Upper lobe of right lung (tissue), 1 donor: ENCODE measurements at regions not wholly inside any gene's neighbourhood (a gene's known extent, or its start where the extent isn't known, plus 50 kb on each side); places are given as distances from the start of the nearest gene placed in this dataset.
A peak's percentile ranks its signal among the peaks of the same experiment; 100 is the strongest.

ENCODE experiments used
- ATAC-seq: fragments of 200-7000 bp; cut with Tn5 transposase; one replicate; pipeline ENCODE4 v1.9.1; 2020; ENCODE audit warnings: mild to moderate bottlenecking, moderate library complexity
- DNase-seq: peaks from one replicate; pipeline ENCODE4 v3.0.0-alpha.2; 2020
- H3K27ac ChIP-seq: fragments of 200-600 bp; one replicate; pipeline ENCODE4 v1.8.0; 2022
- H3K27me3 ChIP-seq: fragments of 200-600 bp; one replicate; pipeline ENCODE4 v1.8.0; 2022; ENCODE audit warnings: mild to moderate bottlenecking
- H3K36me3 ChIP-seq: fragments of 200-600 bp; one replicate; pipeline ENCODE4 v1.8.0; 2022
- H3K4me1 ChIP-seq: fragments of 200-600 bp; one replicate; pipeline ENCODE4 v1.8.0; 2022
- H3K4me3 ChIP-seq: fragments of 200-600 bp; one replicate; pipeline ENCODE4 v1.8.0; 2022; ENCODE audit warnings: mild to moderate bottlenecking
- H3K9me3 ChIP-seq: fragments of 200-600 bp; one replicate; pipeline ENCODE4 v1.8.0; 2022
- intact Hi-C: fragments of 100-400 bp; cut with DNase I; formaldehyde crosslinking; loops from one replicate; pipeline ENCODE4 v1.11.0; 2022
- TF ChIP-seq, protein P1 (sequence below): fragments of 200-600 bp; IDR thresholded peaks from one replicate; pipeline ENCODE4 v1.8.0; 2022; ENCODE audit warnings: antibody characterized with exemption
- donor health status: DM: no; HTN: yes; CAD: no; lungs with severe emphysema.

DNA sequence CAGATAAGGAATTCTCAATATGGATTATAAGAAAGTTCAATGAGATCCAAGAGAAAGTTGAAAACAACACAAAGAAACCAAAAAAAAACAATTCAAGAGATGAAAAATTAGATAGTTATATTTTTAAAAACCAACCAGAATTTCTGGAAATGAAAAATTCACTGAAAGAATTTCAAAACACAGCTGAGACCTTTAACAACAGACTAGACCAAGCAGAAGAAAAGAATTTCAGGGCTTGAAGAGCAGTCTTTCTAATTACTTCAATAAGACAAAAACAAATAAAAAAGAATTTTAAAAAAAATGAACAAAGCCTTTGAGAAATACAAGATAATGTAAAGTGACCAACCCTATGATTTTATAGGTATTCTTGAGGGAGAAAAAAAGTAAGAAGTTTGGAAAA is 155.4 kb downstream of the ZMAT3 start:
- ATAC-seq (no peak), DNase-seq (no peak)
- Histone ChIP-seq H3K36me3 (no peaks in the 10 kb centered on the region), H3K9me3 (peaks cover 19% of the 10 kb centered on the region), H3K27me3 (no peaks in the 10 kb centered on the region), H3K4me3 (no peak overlapping the region), H3K4me1 (no peaks in the 10 kb centered on the region), H3K27ac (no peak overlapping the region)
- intact Hi-C loops = no loop called here
- TF ChIP-seq, protein P1, sequence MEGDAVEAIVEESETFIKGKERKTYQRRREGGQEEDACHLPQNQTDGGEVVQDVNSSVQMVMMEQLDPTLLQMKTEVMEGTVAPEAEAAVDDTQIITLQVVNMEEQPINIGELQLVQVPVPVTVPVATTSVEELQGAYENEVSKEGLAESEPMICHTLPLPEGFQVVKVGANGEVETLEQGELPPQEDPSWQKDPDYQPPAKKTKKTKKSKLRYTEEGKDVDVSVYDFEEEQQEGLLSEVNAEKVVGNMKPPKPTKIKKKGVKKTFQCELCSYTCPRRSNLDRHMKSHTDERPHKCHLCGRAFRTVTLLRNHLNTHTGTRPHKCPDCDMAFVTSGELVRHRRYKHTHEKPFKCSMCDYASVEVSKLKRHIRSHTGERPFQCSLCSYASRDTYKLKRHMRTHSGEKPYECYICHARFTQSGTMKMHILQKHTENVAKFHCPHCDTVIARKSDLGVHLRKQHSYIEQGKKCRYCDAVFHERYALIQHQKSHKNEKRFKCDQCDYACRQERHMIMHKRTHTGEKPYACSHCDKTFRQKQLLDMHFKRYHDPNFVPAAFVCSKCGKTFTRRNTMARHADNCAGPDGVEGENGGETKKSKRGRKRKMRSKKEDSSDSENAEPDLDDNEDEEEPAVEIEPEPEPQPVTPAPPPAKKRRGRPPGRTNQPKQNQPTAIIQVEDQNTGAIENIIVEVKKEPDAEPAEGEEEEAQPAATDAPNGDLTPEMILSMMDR = no peak

DNA sequence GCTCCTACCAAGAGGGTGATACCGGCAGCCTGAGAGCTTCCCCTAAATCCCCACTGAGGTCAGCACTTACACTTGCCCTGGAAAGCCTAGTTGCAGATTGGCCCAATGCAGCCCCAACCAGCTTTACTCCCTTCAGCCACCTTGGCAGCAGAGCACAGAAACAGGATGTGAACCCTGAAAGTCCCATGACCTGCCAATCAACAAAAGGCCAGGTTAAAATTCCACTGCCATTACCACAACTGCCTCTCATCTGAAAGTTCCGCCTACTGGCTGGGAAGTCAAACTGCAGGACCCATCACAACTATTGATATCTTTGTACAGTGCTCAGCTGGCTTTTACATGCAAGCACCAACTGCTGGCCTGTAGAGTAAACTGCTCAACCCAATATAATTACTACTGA is 156.2 kb downstream of the ZMAT3 start:
- H3K9me3 ChIP-seq = peaks cover 19% of the 10 kb centered on the region
- H3K4me3 ChIP-seq = no peak overlapping the region
- no peaks in the 10 kb centered on the region for H3K27me3 ChIP-seq
- ATAC-seq (no peak), DNase-seq (no peak)
- no peak overlapping the region for H3K27ac ChIP-seq
- H3K4me1 ChIP-seq = no peaks in the 10 kb centered on the region
- H3K36me3 ChIP-seq = no peaks in the 10 kb centered on the region
- intact Hi-C loops = no loop called here
- TF ChIP-seq, protein P1 = no peak

DNA sequence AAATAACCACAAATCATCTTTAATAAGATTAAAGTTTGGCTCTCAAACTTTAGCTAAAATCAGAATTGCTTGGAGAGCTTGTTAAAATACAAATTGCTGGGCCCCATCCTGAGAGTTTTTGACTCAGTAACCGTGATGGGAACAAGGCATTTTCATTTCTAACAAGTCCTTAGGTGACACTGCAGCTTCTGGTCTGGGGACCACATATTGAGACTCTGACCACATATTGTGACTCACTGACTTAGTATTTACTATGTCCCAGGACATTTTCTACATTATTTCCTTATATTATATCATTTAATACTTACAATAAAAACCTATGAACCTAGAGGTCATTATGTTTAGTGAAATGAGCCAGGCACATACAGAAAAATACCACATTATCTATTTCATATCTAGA is 164.5 kb downstream of the ZMAT3 start:
- Histone ChIP-seq H3K4me1 (no peaks in the 10 kb centered on the region), H3K27ac (no peak overlapping the region), H3K36me3 (no peaks in the 10 kb centered on the region), H3K4me3 (no peak overlapping the region), H3K27me3 (no peaks in the 10 kb centered on the region), H3K9me3 (no peaks in the 10 kb centered on the region)
- intact Hi-C loops = no loop called here
- ATAC-seq (no peak), DNase-seq (no peak)
- TF ChIP-seq, protein P1 = no peak

DNA sequence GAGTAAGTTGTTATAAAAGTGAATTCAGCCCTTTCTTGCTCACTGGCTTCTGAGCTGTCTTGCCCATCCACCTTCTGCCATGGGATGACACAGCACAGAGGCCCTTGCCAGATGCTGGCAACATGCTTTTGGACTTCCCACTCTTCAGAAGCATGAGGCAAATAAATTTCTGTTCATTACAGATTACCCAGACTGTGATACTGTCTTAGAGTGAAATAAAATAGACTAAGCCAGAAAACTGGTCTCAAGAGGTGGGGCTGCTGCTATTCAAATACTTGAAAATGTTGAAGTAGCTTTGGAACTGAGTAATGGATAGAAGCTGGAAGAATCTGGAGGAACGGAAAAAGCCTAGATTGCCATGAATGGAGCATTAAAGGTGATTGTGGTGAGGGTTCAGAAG is 170.4 kb downstream of the ZMAT3 start:
- intact Hi-C loops = no loop called here
- ATAC-seq = peak; percentile 71

DNA sequence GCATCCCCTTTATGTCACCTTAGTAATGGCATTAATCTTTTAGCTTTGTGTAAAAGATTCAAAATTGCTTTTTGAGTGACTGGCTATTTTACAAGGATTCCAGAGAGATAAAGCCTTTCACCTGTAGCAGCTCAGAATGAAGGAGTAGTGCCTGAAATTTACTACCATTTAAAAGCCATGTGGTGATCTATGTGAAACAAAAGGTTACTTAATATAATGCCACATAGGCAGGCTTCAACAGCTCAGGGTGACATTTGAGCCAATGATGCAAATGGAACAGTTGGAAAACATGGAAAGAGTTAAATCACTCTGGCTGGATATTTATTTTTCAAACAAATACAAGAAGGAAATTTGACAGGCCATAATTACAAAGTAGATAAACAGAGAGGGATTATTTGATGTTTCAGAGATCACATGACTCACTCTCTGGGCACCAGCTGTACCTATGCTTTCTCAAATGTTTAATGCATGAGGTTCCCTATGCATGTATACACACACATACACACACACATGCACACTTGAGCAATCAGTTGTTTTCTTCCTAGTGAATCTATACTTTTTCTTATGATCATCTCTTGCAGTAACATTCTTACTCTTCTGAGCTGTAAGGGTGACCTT is 171.5 kb downstream of the ZMAT3 start:
- no peaks in the 10 kb centered on the region for H3K36me3 ChIP-seq
- no peaks in the 10 kb centered on the region for H3K27me3 ChIP-seq
- TF ChIP-seq, protein P1 = no peak
- no peak overlapping the region for H3K27ac ChIP-seq
- intact Hi-C loops = no loop called here
- no peak for DNase-seq
- no peak for ATAC-seq
- H3K4me3 ChIP-seq = no peak overlapping the region
- H3K4me1 ChIP-seq = no peaks in the 10 kb centered on the region
- no peaks in the 10 kb centered on the region for H3K9me3 ChIP-seq

More for the DNA sequence above, 170.4 kb downstream of the ZMAT3 start:
- Histone ChIP-seq H3K27ac (no peak overlapping the region), H3K9me3 (no peaks in the 10 kb centered on the region), H3K4me1 (no peaks in the 10 kb centered on the region), H3K27me3 (no peaks in the 10 kb centered on the region), H3K36me3 (no peaks in the 10 kb centered on the region), H3K4me3 (no peak overlapping the region)
- TF ChIP-seq, protein P1 = no peak
- DNase-seq = no peak
